Loucy (cell line): ENCODE measurements at regions not wholly inside any gene's neighbourhood (a gene's known extent, or its start where the extent isn't known, plus 50 kb on each side); places are given as distances from the start of the nearest gene placed in this dataset.
"Not testable (repeated sequence)": the region's sequence is repeated elsewhere in the genome, so short reads cannot be mapped to it uniquely, and the experiment has no call there.

ENCODE experiments used
- H2AFZ ChIP-seq: fragments of 200-600 bp; sonication (generic); 2 replicates; pipeline ENCODE4 v1.6.0; 2016; ENCODE audit warnings: antibody characterized with exemption, mild to moderate bottlenecking, low read length, moderate library complexity
- H3F3A ChIP-seq: fragments of 200-600 bp; 2 replicates; pipeline ENCODE4 v1.6.0; 2016; ENCODE audit warnings: antibody characterized with exemption, low read depth, mild to moderate bottlenecking
- H3K27me3 ChIP-seq: fragments of 200-600 bp; sonication (generic); 2 replicates; pipeline ENCODE4 v1.6.1; 2014; ENCODE audit warnings: low read length, mild to moderate bottlenecking; ENCODE audit not compliant: insufficient read depth, poor library complexity, severe bottlenecking
- H3K36me3 ChIP-seq: fragments of 200-600 bp; sonication (generic); 2 replicates; pipeline ENCODE4 v1.6.1; 2016; ENCODE audit warnings: low read length; ENCODE audit not compliant: insufficient read depth
- H3K4me1 ChIP-seq: fragments of 200-600 bp; sonication (generic); 2 replicates; pipeline ENCODE4 v1.5.1; 2014; ENCODE audit warnings: low read length, mild to moderate bottlenecking; ENCODE audit not compliant: insufficient read depth, poor library complexity, severe bottlenecking
- H3K4me2 ChIP-seq: fragments of 200-600 bp; sonication (generic); 2 replicates; pipeline ENCODE4 v1.6.0; 2014; ENCODE audit warnings: antibody characterized with exemption, low read length, low read depth, mild to moderate bottlenecking; ENCODE audit not compliant: poor library complexity, severe bottlenecking
- H3K4me3 ChIP-seq: fragments of 200-600 bp; sonication (generic); 2 replicates; pipeline ENCODE4 v1.5.1; 2014; ENCODE audit warnings: low read length, mild to moderate bottlenecking, mixed read lengths; ENCODE audit not compliant: poor library complexity, severe bottlenecking
- H3K79me2 ChIP-seq: fragments of 200-600 bp; sonication (generic); 2 replicates; pipeline ENCODE4 v1.6.1; 2014; ENCODE audit warnings: low read length; ENCODE audit not compliant: insufficient read depth
- H3K9ac ChIP-seq: fragments of 200-600 bp; sonication (generic); 2 replicates; pipeline ENCODE4 v1.6.0; 2014; ENCODE audit warnings: mild to moderate bottlenecking, low read depth, low read length, moderate library complexity; ENCODE audit not compliant: poor library complexity, severe bottlenecking
- H3K9me2 ChIP-seq: fragments of 200-600 bp; sonication (generic); replicated peaks from 2 replicates; pipeline ENCODE4 v1.6.1; 2016; ENCODE audit warnings: low read depth, low read length, mixed read lengths
- H3K9me3 ChIP-seq: fragments of 200-600 bp; sonication (generic); 2 replicates; pipeline ENCODE4 v1.6.1; 2014; ENCODE audit warnings: mild to moderate bottlenecking, antibody characterized with exemption, low read length, low read depth; ENCODE audit not compliant: insufficient read depth
- H4K20me1 ChIP-seq: fragments of 200-600 bp; sonication (generic); 2 replicates; pipeline ENCODE4 v1.6.0; 2014; ENCODE audit warnings: antibody characterized with exemption, low read length, mild to moderate bottlenecking; ENCODE audit not compliant: insufficient read depth, poor library complexity, severe bottlenecking
- EZH2phosphoT487 ChIP-seq: fragments of 200-600 bp; IDR thresholded peaks from 2 replicates; pipeline ENCODE4 v1.6.1; 2018; ENCODE audit warnings: antibody characterized with exemption, mild to moderate bottlenecking, moderate library complexity, borderline replicate concordance
- TF ChIP-seq, protein P1 (sequence below): fragments of 200-600 bp; sonication (generic); conservative IDR thresholded peaks from 2 replicates; pipeline ENCODE4 v1.5.1; 2014; ENCODE audit warnings: mild to moderate bottlenecking, antibody characterized with exemption, low read length

DNA sequence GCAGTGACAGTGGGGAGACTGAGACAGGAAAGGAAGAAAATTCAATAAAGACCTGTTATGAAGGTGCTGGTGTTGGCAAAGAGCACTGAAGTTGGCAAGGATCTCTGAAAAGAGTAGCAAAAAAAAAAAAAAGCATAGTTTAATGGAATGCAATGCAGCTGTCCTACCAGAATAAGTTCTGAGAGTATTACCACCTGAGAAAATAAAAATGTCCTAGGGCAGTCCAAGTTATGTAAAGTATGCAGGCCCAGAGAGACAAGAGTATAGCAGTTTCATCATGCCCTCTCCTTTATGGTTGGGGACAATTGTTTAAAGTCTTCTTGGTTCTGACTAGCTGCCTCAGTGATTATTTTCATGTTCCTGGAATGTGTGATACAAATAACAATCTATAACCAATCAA lies 1092.8 kb downstream of the SORCS3 start:
- no peaks in the 10 kb centered on the region for H3K27me3 ChIP-seq
- no peaks in the 10 kb centered on the region for H4K20me1 ChIP-seq
- H3K4me2 ChIP-seq = no peak overlapping the region
- TF ChIP-seq, protein P1, sequence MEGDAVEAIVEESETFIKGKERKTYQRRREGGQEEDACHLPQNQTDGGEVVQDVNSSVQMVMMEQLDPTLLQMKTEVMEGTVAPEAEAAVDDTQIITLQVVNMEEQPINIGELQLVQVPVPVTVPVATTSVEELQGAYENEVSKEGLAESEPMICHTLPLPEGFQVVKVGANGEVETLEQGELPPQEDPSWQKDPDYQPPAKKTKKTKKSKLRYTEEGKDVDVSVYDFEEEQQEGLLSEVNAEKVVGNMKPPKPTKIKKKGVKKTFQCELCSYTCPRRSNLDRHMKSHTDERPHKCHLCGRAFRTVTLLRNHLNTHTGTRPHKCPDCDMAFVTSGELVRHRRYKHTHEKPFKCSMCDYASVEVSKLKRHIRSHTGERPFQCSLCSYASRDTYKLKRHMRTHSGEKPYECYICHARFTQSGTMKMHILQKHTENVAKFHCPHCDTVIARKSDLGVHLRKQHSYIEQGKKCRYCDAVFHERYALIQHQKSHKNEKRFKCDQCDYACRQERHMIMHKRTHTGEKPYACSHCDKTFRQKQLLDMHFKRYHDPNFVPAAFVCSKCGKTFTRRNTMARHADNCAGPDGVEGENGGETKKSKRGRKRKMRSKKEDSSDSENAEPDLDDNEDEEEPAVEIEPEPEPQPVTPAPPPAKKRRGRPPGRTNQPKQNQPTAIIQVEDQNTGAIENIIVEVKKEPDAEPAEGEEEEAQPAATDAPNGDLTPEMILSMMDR = no peak
- TF ChIP-seq EZH2phosphoT487 = no peak
- H3F3A ChIP-seq = no peaks in the 10 kb centered on the region
- H3K9me2 ChIP-seq = no peaks in the 10 kb centered on the region
- H3K4me1 ChIP-seq = no peaks in the 10 kb centered on the region
- no peaks in the 10 kb centered on the region for H3K9me3 ChIP-seq
- H3K9ac ChIP-seq = no peak overlapping the region
- no peak overlapping the region for H3K4me3 ChIP-seq
- H3K36me3 ChIP-seq = no peaks in the 10 kb centered on the region
- H2AFZ ChIP-seq = no peak overlapping the region
- H3K79me2 ChIP-seq = no peaks in the 10 kb centered on the region

- no peaks in the 10 kb centered on the region for H3K9me2 ChIP-seq
- no peaks in the 10 kb centered on the region for H3K79me2 ChIP-seq
- H2AFZ ChIP-seq = no peak overlapping the region
- no peaks in the 10 kb centered on the region for H3K27me3 ChIP-seq
- no peak for TF ChIP-seq EZH2phosphoT487
- TF ChIP-seq, protein P1 = no peak
- no peaks in the 10 kb centered on the region for H4K20me1 ChIP-seq
- H3K9ac ChIP-seq = no peak overlapping the region
- H3K9me3 ChIP-seq = no peaks in the 10 kb centered on the region
- H3F3A ChIP-seq = no peaks in the 10 kb centered on the region
- H3K4me3 ChIP-seq = no peak overlapping the region
- H3K4me2 ChIP-seq = no peak overlapping the region
- H3K36me3 ChIP-seq = no peaks in the 10 kb centered on the region
- H3K4me1 ChIP-seq = no peaks in the 10 kb centered on the region
These were observed 1088.3 kb downstream of the SORCS3 start for GRCh38 chr10:105729428-105729827.

GRCh38 chr10:105727586-105727985 lies 1086.5 kb downstream of the SORCS3 start:
- not testable (repeated sequence) for H3F3A ChIP-seq, H3K36me3 ChIP-seq, H3K27me3 ChIP-seq, H3K79me2 ChIP-seq, H3K9me3 ChIP-seq, H3K9me2 ChIP-seq, H3K9ac ChIP-seq, H4K20me1 ChIP-seq, H2AFZ ChIP-seq, H3K4me2 ChIP-seq, H3K4me3 ChIP-seq, H3K4me1 ChIP-seq

DNA sequence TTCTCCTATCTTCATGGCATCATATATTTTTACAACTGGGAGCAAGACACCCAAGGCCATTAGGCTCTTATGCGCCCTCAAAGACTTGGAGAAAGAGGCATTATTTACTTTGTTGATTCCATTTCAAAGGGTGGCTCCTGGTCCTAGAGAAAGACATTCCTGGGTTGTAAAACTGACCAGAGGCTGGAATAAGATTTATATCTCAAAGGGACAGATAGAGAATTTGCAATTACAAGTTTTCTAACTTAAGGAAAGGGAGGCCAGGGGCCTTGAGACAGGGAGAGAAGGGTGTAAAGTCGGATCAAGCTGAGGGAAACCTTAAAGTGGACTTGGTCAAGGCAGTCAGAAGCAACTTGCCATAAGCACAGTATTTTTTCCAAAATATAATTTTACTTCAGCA lies 1086.0 kb downstream of the SORCS3 start:
- Histone ChIP-seq H3K27me3 (no peaks in the 10 kb centered on the region), H3K4me2 (no peak overlapping the region), H3K9me2 (no peaks in the 10 kb centered on the region), H2AFZ (no peak overlapping the region), H3K9me3 (no peaks in the 10 kb centered on the region), H4K20me1 (no peaks in the 10 kb centered on the region), H3F3A (no peaks in the 10 kb centered on the region), H3K36me3 (no peaks in the 10 kb centered on the region), H3K4me3 (no peak overlapping the region), H3K79me2 (no peaks in the 10 kb centered on the region), H3K9ac (no peak overlapping the region), H3K4me1 (no peaks in the 10 kb centered on the region)
- TF ChIP-seq, protein P1 = no peak
- no peak for TF ChIP-seq EZH2phosphoT487
